ENCODE measurements at regions not wholly inside any gene's neighbourhood (a gene's known extent, or its start where the extent isn't known, plus 50 kb on each side); places are given as distances from the start of the nearest gene placed in this dataset.

- TF ChIP-seq CTCF (IDR thresholded peaks at IDR 0.05), result no peak
- no peak for TF ChIP-seq POLR2A (IDR thresholded peaks at IDR 0.05)
Observed at GRCh38 chr7:19610194-19610943, 98.5 kb downstream of the POLR1F start.
